ENCODE measurements at regions not wholly inside any gene's neighbourhood (a gene's known extent, or its start where the extent isn't known, plus 50 kb on each side); places are given as distances from the start of the nearest gene placed in this dataset.
"Not testable (repeated sequence)": the region's sequence is repeated elsewhere in the genome, so short reads cannot be mapped to it uniquely, and the experiment has no call there.

- DNase-seq (ENCODE audit: low read depth), result not testable (repeated sequence)
Observed at GRCh38 chr21:10402461-10402860, 118.9 kb upstream of the TPTE start.

- not testable (repeated sequence) for DNase-seq (ENCODE audit: low read depth)
Observed at GRCh38 chr21:10405331-10405730, 116.1 kb upstream of the TPTE start.

- not testable (repeated sequence) for DNase-seq (ENCODE audit: low read depth)
Observed at GRCh38 chr21:10409786-10410185, 111.6 kb upstream of the TPTE start.

- not testable (repeated sequence) for DNase-seq (ENCODE audit: low read depth)
Observed at GRCh38 chr21:10410354-10410929, 110.9 kb upstream of the TPTE start.

GRCh38 chr21:10411776-10412526, 109.4 kb upstream of the TPTE start:
- not testable (repeated sequence) for DNase-seq (ENCODE audit: low read depth)

- DNase-seq (ENCODE audit: low read depth), result not testable (repeated sequence)
Observed at GRCh38 chr21:10412928-10413246, 108.5 kb upstream of the TPTE start.

- not testable (repeated sequence) for DNase-seq (ENCODE audit: low read depth)
Observed at GRCh38 chr21:10413247-10414120, 107.9 kb upstream of the TPTE start.

- not testable (repeated sequence) for DNase-seq (ENCODE audit: low read depth)
Observed at GRCh38 chr21:10414121-10414924, 107.1 kb upstream of the TPTE start.

- DNase-seq (ENCODE audit: low read depth), result not testable (repeated sequence)
Observed at GRCh38 chr21:10414925-10415254, 106.5 kb upstream of the TPTE start.

GRCh38 chr21:10415456-10415855, 105.9 kb upstream of the TPTE start:
- DNase-seq (ENCODE audit: low read depth), result not testable (repeated sequence)

GRCh38 chr21:10415859-10416258, 105.5 kb upstream of the TPTE start:
- DNase-seq (ENCODE audit: low read depth), result not testable (repeated sequence)

GRCh38 chr21:10416691-10417447, 104.5 kb upstream of the TPTE start:
- not testable (repeated sequence) for DNase-seq (ENCODE audit: low read depth)

GRCh38 chr21:10417551-10418002, 103.8 kb upstream of the TPTE start:
- not testable (repeated sequence) for DNase-seq (ENCODE audit: low read depth)

GRCh38 chr21:10418250-10419048, 102.9 kb upstream of the TPTE start:
- DNase-seq (ENCODE audit: low read depth), result not testable (repeated sequence)

GRCh38 chr21:10421199-10421598, 100.2 kb upstream of the TPTE start:
- DNase-seq (ENCODE audit: low read depth), result not testable (repeated sequence)

- not testable (repeated sequence) for DNase-seq (ENCODE audit: low read depth)
Observed at GRCh38 chr21:10421601-10422000, 99.8 kb upstream of the TPTE start.

GRCh38 chr21:10424097-10424886, 97.1 kb upstream of the TPTE start:
- not testable (repeated sequence) for DNase-seq (ENCODE audit: low read depth)

- not testable (repeated sequence) for DNase-seq (ENCODE audit: low read depth)
Observed at GRCh38 chr21:10424887-10425145, 96.6 kb upstream of the TPTE start.

- DNase-seq (ENCODE audit: low read depth), result no peak
Observed at GRCh38 chr21:10425856-10426255, 95.5 kb upstream of the TPTE start.
